SU-DHL-6 (cell line): ENCODE measurements at regions not wholly inside any gene's neighbourhood (a gene's known extent, or its start where the extent isn't known, plus 50 kb on each side); places are given as distances from the start of the nearest gene placed in this dataset.

Source experiments
- CTCF ChIP-seq: fragments of 200-600 bp; sonication (generic); IDR thresholded peaks from one replicate; pipeline ENCODE4 v1.5.1; 2017; ENCODE audit warnings: antibody characterized with exemption, mild to moderate bottlenecking, low read length, moderate library complexity; ENCODE audit not compliant: insufficient read depth, poor library complexity, severe bottlenecking
- EZH2phosphoT487 ChIP-seq: fragments of 200-600 bp; sonication (generic), shearing (Covaris generic); conservative IDR thresholded peaks from 2 replicates; pipeline ENCODE4 v1.6.1; 2018; ENCODE audit warnings: mild to moderate bottlenecking, antibody characterized with exemption, low read length, moderate library complexity, mixed read lengths

GRCh38 chr1:104874044-104874443 is 1124.3 kb downstream of the AMY1C start:
- TF ChIP-seq EZH2phosphoT487: no peak
- no peak for TF ChIP-seq CTCF
